ENCODE measurements at regions not wholly inside any gene's neighbourhood (a gene's known extent, or its start where the extent isn't known, plus 50 kb on each side); places are given as distances from the start of the nearest gene placed in this dataset.

- Histone ChIP-seq H3K36me3 (no peaks in the 10 kb centered on the region), H3K9me3 (no peaks in the 10 kb centered on the region), H3K4me1 (no peaks in the 10 kb centered on the region), H3K27me3 (no peaks in the 10 kb centered on the region), H3K4me3 (no peak overlapping the region), H3K27ac (no peak overlapping the region)
- DNase-seq (no peak), ATAC-seq (no peak)
- intact Hi-C loops (cut with DNase I; ENCODE audit: low total_unique reads) (no loop called here), in situ Hi-C loops (cut with MboI; ENCODE audit: low sequenced_read_pairs in 4 of 4) (no loop called here)
- no peak for TF ChIP-seq POLR2A (IDR thresholded peaks at IDR 0.05)
Measured at GRCh38 chr19:30158893-30159245, 213.3 kb upstream of the ZNF536 start.

DNA sequence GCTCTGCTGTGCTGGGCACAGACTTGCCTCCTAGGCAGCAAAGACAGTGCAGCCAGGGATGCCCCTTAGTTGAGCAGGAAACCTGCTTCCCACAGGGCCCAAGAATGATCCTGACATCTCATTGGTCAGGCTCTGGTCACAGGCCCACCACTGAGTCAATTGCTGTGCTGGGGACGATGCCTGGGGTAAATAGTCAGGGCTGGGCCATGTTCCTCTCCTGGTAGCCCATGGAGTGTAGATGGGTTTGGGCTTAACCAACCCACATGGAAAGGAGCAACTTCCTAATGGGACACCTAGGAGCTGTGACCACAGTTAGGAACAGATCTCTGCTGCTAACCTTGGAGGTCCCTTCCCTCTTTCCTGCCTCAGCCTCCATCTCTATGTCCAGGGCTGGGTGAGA is 212.5 kb upstream of the ZNF536 start:
- Histone ChIP-seq H3K4me3 (no peak overlapping the region), H3K9me3 (no peaks in the 10 kb centered on the region), H3K4me1 (no peaks in the 10 kb centered on the region), H3K27me3 (no peaks in the 10 kb centered on the region), H3K36me3 (no peaks in the 10 kb centered on the region), H3K27ac (no peak overlapping the region)
- in situ Hi-C loops (cut with MboI; ENCODE audit: low sequenced_read_pairs in 4 of 4): no loop called here
- intact Hi-C loops (cut with DNase I; ENCODE audit: low total_unique reads): no loop called here
- DNase-seq (no peak), ATAC-seq (no peak)
- TF ChIP-seq, protein P1, sequence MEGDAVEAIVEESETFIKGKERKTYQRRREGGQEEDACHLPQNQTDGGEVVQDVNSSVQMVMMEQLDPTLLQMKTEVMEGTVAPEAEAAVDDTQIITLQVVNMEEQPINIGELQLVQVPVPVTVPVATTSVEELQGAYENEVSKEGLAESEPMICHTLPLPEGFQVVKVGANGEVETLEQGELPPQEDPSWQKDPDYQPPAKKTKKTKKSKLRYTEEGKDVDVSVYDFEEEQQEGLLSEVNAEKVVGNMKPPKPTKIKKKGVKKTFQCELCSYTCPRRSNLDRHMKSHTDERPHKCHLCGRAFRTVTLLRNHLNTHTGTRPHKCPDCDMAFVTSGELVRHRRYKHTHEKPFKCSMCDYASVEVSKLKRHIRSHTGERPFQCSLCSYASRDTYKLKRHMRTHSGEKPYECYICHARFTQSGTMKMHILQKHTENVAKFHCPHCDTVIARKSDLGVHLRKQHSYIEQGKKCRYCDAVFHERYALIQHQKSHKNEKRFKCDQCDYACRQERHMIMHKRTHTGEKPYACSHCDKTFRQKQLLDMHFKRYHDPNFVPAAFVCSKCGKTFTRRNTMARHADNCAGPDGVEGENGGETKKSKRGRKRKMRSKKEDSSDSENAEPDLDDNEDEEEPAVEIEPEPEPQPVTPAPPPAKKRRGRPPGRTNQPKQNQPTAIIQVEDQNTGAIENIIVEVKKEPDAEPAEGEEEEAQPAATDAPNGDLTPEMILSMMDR (IDR thresholded peaks at IDR 0.05 in 4 of 5, conservative IDR thresholded peaks at IDR 0.05 in 1 of 5): no peak
- TF ChIP-seq POLR2A (IDR thresholded peaks at IDR 0.05): no peak

DNA sequence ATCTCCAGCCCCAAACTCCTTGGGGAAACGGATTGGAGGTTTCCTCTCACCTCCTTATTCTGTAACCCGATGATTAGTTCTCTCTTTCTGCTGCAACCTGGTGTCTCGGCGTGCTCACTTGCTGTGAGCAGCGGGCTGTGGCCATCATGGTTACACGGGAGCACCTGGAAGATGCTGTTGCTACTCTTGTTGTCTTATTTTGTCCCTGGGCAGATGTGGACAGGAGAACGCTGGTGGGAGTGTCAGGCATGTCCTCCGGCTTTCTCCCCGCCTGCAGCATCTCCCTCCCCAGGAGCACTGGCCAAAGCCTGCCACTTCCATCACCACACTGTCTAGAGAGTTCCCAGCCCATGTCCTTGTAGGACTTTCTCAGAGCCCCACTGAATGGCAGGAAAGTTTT is 211.8 kb upstream of the ZNF536 start:
- Histone ChIP-seq H3K27me3 (no peaks in the 10 kb centered on the region), H3K9me3 (no peaks in the 10 kb centered on the region), H3K4me3 (no peak overlapping the region), H3K36me3 (no peaks in the 10 kb centered on the region), H3K4me1 (no peaks in the 10 kb centered on the region), H3K27ac (no peak overlapping the region)
- in situ Hi-C loops (cut with MboI; ENCODE audit: low sequenced_read_pairs in 4 of 4) (no loop called here), intact Hi-C loops (cut with DNase I; ENCODE audit: low total_unique reads) (no loop called here)
- TF ChIP-seq, protein P1 (IDR thresholded peaks at IDR 0.05 in 4 of 5, conservative IDR thresholded peaks at IDR 0.05 in 1 of 5): no peak
- no peak for TF ChIP-seq POLR2A (IDR thresholded peaks at IDR 0.05)
- no peak for DNase-seq
- no peak for ATAC-seq

DNA sequence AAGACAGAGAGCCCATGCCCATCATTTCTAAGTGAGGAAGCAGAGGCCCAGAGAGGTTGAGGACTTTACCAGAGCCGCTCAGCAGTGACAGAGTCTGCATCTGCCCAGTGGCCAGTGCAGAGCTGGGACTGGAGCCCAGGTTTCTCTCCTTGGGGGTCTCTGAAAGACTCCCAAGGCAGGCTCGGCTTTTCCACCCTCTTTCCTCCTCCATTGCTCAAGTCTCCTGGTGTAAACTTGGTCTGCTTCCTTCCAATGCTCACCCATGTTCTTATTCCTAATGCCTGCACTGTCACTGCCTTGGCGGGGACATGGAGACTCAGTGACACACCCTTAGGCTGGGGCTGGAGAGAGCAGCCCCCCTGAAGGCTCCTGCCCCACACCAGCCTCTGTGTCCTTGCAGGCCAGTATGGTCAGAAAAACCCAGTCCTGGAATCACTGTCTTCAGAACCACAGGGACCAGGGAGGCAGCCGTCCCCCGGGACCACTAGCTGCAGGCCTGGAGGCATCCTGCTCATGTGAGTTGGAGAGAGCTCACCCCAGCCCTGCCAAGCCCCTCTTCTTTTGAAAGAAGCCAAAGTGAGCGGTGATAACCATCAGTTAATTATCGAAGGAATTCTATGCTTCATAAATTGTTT is 211.0 kb upstream of the ZNF536 start:
- no peaks in the 10 kb centered on the region for H3K27me3 ChIP-seq
- no peaks in the 10 kb centered on the region for H3K36me3 ChIP-seq
- H3K4me1 ChIP-seq: no peaks in the 10 kb centered on the region
- in situ Hi-C loops (cut with MboI; ENCODE audit: low sequenced_read_pairs in 4 of 4): no loop called here
- no peak for ATAC-seq
- no peak for DNase-seq
- intact Hi-C loops (cut with DNase I; ENCODE audit: low total_unique reads): no loop called here
- no peak for TF ChIP-seq POLR2A (IDR thresholded peaks at IDR 0.05)
- TF ChIP-seq, protein P1 (IDR thresholded peaks at IDR 0.05 in 4 of 5, conservative IDR thresholded peaks at IDR 0.05 in 1 of 5): no peak
- H3K9me3 ChIP-seq: no peaks in the 10 kb centered on the region
- H3K27ac ChIP-seq: no peak overlapping the region
- no peak overlapping the region for H3K4me3 ChIP-seq

- intact Hi-C loops (cut with DNase I; ENCODE audit: low total_unique reads) (no loop called here), in situ Hi-C loops (cut with MboI; ENCODE audit: low sequenced_read_pairs in 4 of 4) (no loop called here)
- no peak overlapping the region for H3K4me3 ChIP-seq
- H3K27ac ChIP-seq: no peak overlapping the region
- no peaks in the 10 kb centered on the region for H3K36me3 ChIP-seq
- DNase-seq (no peak), ATAC-seq (no peak)
- TF ChIP-seq, protein P1 (IDR thresholded peaks at IDR 0.05 in 4 of 5, conservative IDR thresholded peaks at IDR 0.05 in 1 of 5): no peak
- TF ChIP-seq POLR2A (IDR thresholded peaks at IDR 0.05): no peak
- H3K27me3 ChIP-seq: no peaks in the 10 kb centered on the region
- H3K4me1 ChIP-seq: no peaks in the 10 kb centered on the region
- no peaks in the 10 kb centered on the region for H3K9me3 ChIP-seq
Measured at GRCh38 chr19:30161770-30162169, 210.4 kb upstream of the ZNF536 start.

Measured in gastrocnemius medialis (tissue), 4 donors.